NCI-H345 (cell line): ENCODE measurements at regions not wholly inside any gene's neighbourhood (a gene's known extent, or its start where the extent isn't known, plus 50 kb on each side); places are given as distances from the start of the nearest gene placed in this dataset.
"Not testable (repeated sequence)": the region's sequence is repeated elsewhere in the genome, so short reads cannot be mapped to it uniquely, and the experiment has no call there.

Experiments used
- DNase-seq: peaks from one replicate; lab custom pipeline; 2025; lab: John Stamatoyannopoulos, UW

DNA sequence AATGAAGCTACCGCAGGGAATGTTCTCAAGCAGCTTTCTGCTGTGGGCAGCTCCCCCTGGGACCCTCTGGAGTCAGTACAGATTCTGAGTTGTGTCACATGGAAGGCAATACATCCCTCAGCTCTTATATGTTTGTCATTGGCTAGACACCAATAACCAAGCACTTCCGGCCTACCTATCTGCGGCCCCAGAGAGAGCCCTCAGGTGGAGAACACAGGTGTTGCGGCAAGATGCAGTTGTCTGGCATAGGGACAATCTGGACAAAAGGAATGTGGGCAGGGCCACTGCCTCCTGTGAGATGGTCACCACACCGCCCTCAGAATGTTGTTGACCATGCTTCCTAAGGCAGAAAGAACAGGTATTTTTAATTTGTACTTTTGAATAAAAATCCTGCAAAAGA, 118.7 kb downstream of the BRMS1L start:
- DNase-seq = peak; percentile 34

DNA sequence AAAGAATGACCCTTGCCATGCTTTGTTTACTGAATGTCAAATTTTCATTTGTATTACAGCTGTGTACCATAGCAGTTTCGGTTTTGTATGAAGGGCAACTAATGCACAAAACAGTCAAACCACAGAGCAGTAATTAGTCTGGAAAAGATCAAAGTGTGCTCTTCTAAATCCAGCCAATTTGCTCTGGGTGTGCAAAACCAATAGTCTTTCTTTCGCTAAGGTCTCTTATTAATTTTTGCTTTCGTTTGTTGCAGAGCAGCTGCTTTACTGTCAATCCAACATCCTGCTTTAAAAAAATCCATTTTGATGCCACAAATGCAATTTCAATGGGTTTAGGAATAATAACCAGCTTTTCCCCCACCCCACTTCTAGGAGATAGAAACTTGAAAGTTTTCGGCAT, 114.2 kb downstream of the BRMS1L start:
- no peak for DNase-seq

DNA sequence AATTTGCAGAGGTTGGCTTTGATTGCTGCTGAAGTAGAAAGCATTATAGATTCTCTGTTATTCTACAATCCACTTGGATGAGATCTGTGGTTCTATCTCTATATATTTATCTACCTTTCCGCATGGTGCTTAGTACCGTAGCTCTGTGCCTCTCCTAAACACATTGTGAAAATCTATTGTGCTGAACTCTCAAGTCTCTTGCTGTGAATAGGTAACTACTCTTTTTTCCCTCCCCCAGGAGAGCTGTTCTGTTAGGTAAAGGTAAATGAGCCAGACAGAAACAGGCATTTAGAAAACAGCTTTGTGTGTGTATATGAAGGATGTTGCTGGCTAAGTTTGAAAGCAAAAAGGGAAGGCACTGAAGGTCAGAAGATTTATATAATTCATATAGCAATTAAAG, 112.6 kb downstream of the BRMS1L start:
- peak; percentile 90 for DNase-seq

DNA sequence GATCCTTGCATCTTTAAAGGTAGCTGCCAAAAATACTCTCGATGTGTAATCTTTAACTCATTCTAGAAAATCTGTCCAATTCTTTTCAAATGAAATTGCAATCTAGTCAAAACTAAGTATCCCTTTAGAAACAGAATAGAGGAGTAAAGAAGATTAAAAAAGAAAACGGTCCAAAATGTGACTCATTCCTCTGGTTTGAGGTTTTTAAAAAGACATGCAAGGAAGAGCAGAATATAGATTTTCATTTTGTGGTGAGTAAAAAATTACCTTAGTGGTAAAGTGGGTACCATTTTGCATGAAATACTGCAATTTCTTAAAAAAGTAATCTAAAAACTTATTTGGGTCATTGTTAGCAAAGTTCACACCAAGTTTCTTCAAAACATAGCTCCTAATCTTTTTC, 108.4 kb downstream of the BRMS1L start:
- DNase-seq = no peak

DNA sequence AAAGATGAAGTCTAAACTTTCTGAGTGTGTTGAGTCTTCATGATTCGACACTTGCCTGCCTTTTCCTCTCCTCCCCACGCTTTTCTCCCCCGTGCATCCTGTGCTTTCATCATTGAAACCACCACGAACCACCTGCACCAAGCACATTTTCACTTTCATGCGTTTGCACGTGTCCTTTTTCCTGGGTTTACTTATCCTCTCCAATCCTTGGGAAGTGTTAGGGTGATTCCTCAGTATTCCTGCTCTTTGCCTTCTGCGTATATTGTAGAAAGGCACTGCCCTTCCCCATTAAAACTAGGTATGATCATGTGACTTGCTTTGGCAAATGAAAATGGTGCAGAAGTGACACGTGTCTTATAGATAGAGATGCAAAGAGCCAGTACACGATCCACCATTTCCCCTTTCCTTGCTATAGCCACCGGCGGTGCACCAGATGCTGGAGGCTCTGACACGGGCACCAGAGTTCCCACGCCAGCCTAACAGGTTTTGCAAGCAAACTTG, 106.6 kb downstream of the BRMS1L start:
- no peak for DNase-seq

DNA sequence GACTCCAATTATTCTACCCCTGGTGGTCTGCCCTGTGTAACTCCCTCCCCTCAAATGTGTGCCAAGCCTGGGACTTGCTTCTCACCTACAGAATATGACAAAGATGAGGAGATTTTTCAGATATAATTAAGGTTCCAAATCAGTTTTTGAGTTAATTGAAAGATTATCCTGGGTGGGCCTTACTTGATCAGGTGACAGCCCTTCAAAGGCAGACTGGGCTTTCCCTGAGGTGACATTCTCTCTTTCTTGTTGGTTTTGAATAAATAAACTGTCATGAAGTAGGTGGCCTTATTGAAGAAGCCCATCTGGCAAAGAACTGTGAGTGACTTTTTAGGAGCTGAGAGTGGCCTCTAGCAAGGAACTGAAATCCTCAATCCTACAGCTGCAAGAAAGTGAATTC, 106.0 kb downstream of the BRMS1L start:
- no peak for DNase-seq

DNA sequence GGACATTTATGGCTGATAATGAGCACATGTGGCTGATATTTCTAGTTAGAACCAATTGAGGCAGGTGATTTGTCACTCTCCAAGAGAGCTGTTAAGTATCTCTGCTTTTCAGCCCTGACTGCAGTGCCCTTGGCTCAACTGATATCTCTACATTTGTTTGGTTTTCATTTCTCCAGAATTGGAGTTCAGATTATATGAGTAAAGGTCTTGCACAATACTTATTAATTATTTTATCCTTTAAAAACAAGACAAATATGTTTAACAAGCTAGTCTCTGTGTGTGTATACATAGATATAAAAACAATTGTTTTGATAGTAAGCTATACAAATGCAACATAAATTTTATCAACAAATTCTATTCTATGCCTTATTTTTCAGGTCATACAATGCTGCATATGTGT, 105.2 kb downstream of the BRMS1L start:
- DNase-seq = no peak

DNA sequence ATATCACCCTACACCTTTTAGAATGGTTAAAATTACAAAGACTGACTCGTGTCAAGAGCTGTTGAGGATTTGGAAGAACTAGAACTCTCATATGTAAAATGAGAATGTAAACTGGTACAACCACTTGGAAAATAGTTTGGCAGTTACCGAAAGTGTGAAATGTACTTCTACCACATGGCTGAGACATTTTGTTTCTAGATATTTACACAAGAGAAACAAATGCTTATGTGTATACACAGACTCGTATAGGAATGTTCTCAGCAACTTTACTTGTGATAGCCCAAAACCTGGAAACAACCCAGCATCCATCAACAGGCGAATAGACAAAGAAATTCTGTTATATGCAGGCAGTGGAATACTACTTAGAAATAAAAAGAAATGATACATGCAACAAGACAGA, 103.0 kb downstream of the BRMS1L start:
- no peak for DNase-seq

DNA sequence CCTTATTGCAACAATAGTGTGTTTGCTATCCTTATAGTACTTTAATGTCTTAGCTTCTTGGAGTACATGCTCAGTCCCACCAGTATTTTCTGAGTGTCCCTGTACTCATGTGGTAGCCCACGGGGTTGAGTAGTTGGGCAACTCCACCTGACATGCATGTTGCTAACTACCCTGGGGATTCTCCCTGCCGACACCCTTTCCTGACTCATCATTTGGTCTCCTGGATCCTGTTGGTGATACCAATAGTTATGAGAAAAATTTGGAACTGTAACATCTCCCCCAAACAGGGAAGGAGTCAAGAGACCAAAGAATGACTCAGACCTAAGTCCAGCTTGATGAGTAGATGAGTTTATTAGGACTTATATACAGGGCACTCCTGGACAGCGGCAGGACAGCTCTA, 101.6 kb downstream of the BRMS1L start:
- no peak for DNase-seq

DNA sequence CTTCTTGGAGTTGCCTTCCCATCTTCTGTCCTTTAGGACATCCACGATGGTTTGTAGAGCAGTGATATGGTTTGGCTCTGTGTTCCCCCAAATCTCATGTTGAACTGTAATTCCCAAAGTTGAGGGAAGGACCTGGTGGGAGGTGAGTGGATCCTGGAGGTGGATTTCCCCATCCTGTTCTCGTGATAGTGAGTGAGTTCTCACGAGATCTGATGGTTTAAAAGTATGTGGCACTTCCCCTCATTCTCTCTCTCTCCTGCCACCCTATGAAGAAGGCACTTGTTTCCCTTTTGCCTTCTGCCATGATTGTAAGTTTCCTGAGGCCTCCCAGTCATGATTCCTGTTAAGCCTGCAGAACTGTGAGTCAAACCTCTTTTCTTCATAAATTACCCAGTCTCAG, 99.2 kb downstream of the BRMS1L start:
- DNase-seq = no peak

DNA sequence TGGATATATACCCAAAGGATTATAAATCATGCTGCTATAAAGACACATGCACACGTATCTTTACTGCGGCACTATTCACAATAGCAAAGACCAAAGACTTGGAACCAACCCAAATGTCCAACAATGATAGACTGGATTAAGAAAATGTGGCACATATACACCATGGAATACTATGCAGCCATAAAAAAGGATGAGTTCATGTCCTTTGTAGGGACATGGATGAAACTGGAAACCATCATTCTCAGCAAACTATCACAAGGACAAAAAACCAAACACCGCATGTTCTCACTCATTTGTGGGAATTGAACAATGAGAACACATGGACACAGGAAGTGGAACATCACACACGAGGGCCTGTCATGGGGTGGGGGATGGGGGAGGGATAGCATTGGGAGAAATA, 96.5 kb downstream of the BRMS1L start:
- DNase-seq = not testable (repeated sequence)

DNA sequence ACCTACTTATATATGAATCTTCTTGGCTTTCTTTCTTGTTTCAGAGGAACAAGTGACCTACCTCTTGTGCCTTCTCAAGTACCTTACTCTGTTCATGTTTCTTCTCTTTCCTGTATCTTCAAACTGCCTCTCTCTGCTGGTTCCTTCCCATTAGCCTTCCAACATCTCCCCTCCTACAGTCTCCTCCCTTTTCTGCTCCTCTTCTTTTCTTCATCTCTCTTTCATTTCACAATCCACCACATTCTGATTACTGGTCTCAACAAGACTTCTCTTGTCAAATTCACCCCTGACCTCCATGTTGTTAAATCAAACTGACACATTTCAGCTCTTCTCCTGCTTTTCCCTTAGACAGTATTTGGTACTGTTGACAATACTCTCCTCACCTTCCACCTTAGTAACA, 95.6 kb downstream of the BRMS1L start:
- DNase-seq = no peak
